ENCODE measurements at regions not wholly inside any gene's neighbourhood (a gene's known extent, or its start where the extent isn't known, plus 50 kb on each side); places are given as distances from the start of the nearest gene placed in this dataset.

DNA sequence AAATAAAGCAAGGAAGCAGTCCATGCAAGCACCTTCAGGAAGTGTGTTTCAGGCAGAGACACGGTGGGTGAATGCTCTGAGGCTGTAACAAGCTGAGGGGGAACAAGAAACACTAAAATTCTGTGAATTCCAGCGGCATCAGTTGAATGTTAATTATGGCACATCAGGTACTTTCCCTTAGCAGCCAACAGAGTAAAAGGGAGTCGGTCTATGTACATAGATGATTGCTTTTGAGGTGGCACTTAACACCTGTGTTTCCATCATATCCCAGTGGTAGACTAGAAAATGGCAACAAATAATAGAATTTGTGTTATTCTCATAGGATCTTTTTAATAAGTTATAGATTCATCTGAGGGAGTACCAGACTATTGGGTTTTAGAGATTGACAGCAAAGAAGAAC, 481.0 kb upstream of the KLF6 start:
- Histone ChIP-seq H2AFZ (ENCODE audit: control insufficient read depth, low read length) (no peak overlapping the region), H3K9ac (ENCODE audit: control insufficient read depth, extremely low read depth, insufficient read depth, low read length) (no peak overlapping the region), H3K9me3 (ENCODE audit: control insufficient read depth, low read depth, low read length) (no peaks in the 10 kb centered on the region), H3K4me3 (ENCODE audit: control insufficient read depth in 2 of 3, extremely low read depth in 1 of 3, insufficient read depth in 2 of 3, low read depth in 1 of 3, low read length in 3 of 3) (no peak overlapping the region), H4K20me1 (ENCODE audit: control insufficient read depth, extremely low read depth, insufficient read depth, low read length) (no peaks in the 10 kb centered on the region), H3K9me1 (ENCODE audit: control insufficient read depth, extremely low read depth, insufficient read depth, low read length) (no peaks in the 10 kb centered on the region), H3K36me3 (ENCODE audit: control insufficient read depth in 2 of 2, extremely low read depth in 1 of 2, insufficient read depth in 2 of 2, low read length in 2 of 2) (no peaks in the 10 kb centered on the region), H3K79me2 (ENCODE audit: control insufficient read depth, insufficient read depth, low read length) (no peaks in the 10 kb centered on the region), H3K27ac (ENCODE audit: control insufficient read depth, insufficient read depth, low read length) (no peak overlapping the region), H3K27me3 (ENCODE audit: control insufficient read depth, extremely low read depth, insufficient read depth, low read length) (no peaks in the 10 kb centered on the region), H3K4me1 (ENCODE audit: control insufficient read depth, extremely low read depth, insufficient read depth, low read length) (peaks cover 14% of the 10 kb centered on the region), H3K4me2 (ENCODE audit: control insufficient read depth, extremely low read depth, insufficient read depth, low read depth, low read length) (no peak overlapping the region)
- DNase-seq (ENCODE audit: low read depth, low spot score), result no peak
- dilution Hi-C loops (cut with MboI; ENCODE audit: extremely low pct_ligation_motif_present, low sequenced_read_pairs), result no loop called here
- FAIRE-seq, result no peak
- TF ChIP-seq, protein P1, sequence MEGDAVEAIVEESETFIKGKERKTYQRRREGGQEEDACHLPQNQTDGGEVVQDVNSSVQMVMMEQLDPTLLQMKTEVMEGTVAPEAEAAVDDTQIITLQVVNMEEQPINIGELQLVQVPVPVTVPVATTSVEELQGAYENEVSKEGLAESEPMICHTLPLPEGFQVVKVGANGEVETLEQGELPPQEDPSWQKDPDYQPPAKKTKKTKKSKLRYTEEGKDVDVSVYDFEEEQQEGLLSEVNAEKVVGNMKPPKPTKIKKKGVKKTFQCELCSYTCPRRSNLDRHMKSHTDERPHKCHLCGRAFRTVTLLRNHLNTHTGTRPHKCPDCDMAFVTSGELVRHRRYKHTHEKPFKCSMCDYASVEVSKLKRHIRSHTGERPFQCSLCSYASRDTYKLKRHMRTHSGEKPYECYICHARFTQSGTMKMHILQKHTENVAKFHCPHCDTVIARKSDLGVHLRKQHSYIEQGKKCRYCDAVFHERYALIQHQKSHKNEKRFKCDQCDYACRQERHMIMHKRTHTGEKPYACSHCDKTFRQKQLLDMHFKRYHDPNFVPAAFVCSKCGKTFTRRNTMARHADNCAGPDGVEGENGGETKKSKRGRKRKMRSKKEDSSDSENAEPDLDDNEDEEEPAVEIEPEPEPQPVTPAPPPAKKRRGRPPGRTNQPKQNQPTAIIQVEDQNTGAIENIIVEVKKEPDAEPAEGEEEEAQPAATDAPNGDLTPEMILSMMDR (optimal IDR thresholded peaks at IDR 0.05 in 1 of 3, IDR thresholded peaks at IDR 0.05 in 1 of 3, conservative IDR thresholded peaks at IDR 0.05 in 1 of 3; ENCODE audit: extremely low read depth in 1 of 3, insufficient read depth in 2 of 3, low read length in 3 of 3), result no peak
- TF ChIP-seq EZH2 (IDR thresholded peaks at IDR 0.05; ENCODE audit: low read length), result no peak

DNA sequence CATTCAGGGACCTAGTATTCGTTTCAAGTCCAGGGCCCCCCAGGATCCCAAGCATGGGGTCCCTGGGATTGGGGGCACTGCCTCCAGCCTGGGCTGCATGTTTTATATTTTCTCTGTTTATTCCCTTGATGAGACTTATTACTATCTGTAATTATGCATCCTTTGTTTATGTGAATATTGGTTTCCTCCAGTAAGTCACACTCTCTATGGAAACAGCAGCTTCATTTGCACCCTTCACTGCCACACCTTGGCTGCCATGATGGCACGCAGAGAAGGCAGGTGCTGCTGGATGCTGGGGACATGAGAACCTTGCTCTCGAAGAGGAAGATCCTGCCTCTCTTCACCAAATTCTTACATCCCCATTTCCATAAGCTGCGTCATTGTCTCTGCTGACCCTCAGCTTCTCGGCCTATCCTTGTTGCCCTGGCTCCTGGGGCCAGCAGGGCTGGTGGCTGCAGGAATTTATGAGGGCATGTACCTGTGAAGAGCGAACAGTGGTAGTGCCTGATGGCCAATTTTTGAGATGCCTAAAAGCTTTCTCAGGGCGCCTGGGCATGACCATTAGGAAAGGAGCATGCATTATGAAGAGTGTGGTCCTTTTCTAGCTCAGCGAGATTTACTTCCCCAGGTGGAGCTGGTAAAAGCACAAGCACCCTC, 479.3 kb upstream of the KLF6 start:
- DNase-seq (ENCODE audit: low read depth, low spot score) (no peak), FAIRE-seq (no peak)
- no peaks in the 10 kb centered on the region for H3K9me3 ChIP-seq (ENCODE audit: control insufficient read depth, low read depth, low read length)
- H3K9ac ChIP-seq (ENCODE audit: control insufficient read depth, extremely low read depth, insufficient read depth, low read length), result no peak overlapping the region
- H2AFZ ChIP-seq (ENCODE audit: control insufficient read depth, low read length), result no peak overlapping the region
- no peaks in the 10 kb centered on the region for H3K79me2 ChIP-seq (ENCODE audit: control insufficient read depth, insufficient read depth, low read length)
- no peaks in the 10 kb centered on the region for H4K20me1 ChIP-seq (ENCODE audit: control insufficient read depth, extremely low read depth, insufficient read depth, low read length)
- TF ChIP-seq, protein P1 (optimal IDR thresholded peaks at IDR 0.05 in 1 of 3, IDR thresholded peaks at IDR 0.05 in 1 of 3, conservative IDR thresholded peaks at IDR 0.05 in 1 of 3; ENCODE audit: extremely low read depth in 1 of 3, insufficient read depth in 2 of 3, low read length in 3 of 3), result no peak
- no peak for TF ChIP-seq EZH2 (IDR thresholded peaks at IDR 0.05; ENCODE audit: low read length)
- no peaks in the 10 kb centered on the region for H3K36me3 ChIP-seq (ENCODE audit: control insufficient read depth in 2 of 2, extremely low read depth in 1 of 2, insufficient read depth in 2 of 2, low read length in 2 of 2)
- no peak overlapping the region for H3K27ac ChIP-seq (ENCODE audit: control insufficient read depth, insufficient read depth, low read length)
- H3K27me3 ChIP-seq (ENCODE audit: control insufficient read depth, extremely low read depth, insufficient read depth, low read length), result no peaks in the 10 kb centered on the region
- peaks cover 12% of the 10 kb centered on the region for H3K4me1 ChIP-seq (ENCODE audit: control insufficient read depth, extremely low read depth, insufficient read depth, low read length)
- H3K9me1 ChIP-seq (ENCODE audit: control insufficient read depth, extremely low read depth, insufficient read depth, low read length), result no peaks in the 10 kb centered on the region
- no peak overlapping the region for H3K4me3 ChIP-seq (ENCODE audit: control insufficient read depth in 2 of 3, extremely low read depth in 1 of 3, insufficient read depth in 2 of 3, low read depth in 1 of 3, low read length in 3 of 3)
- H3K4me2 ChIP-seq (ENCODE audit: control insufficient read depth, extremely low read depth, insufficient read depth, low read depth, low read length), result no peak overlapping the region
- dilution Hi-C loops (cut with MboI; ENCODE audit: extremely low pct_ligation_motif_present, low sequenced_read_pairs), result no loop called here

Measured in keratinocyte (primary cell).